ENCODE measurements at regions not wholly inside any gene's neighbourhood (a gene's known extent, or its start where the extent isn't known, plus 50 kb on each side); places are given as distances from the start of the nearest gene placed in this dataset.

GRCh38 chr1:199338760-199339159 is 688.8 kb upstream of the NR5A2 start:
- Histone ChIP-seq H3K4me2 (ENCODE audit: low read length) (no peak overlapping the region), H3K27me3 (ENCODE audit: low read depth, low read length) (no peaks in the 10 kb centered on the region), H3K4me3 (ENCODE audit: low read length) (no peak overlapping the region), H3K36me3 (replicated peaks; ENCODE audit: low read depth, low read length) (no peaks in the 10 kb centered on the region), H4K20me1 (ENCODE audit: insufficient read depth, low read length) (no peaks in the 10 kb centered on the region), H3K9ac (ENCODE audit: low read length) (no peak overlapping the region), H3K9me3 (ENCODE audit: insufficient read depth, low read length) (no peaks in the 10 kb centered on the region), H2AFZ (ENCODE audit: low read depth, low read length) (no peak overlapping the region), H3K4me1 (ENCODE audit: low read length) (no peaks in the 10 kb centered on the region), H3K27ac (ENCODE audit: low read length) (no peak overlapping the region), H3K79me2 (ENCODE audit: low read length) (no peaks in the 10 kb centered on the region)
- TF ChIP-seq CTCF (IDR thresholded peaks at IDR 0.05; ENCODE audit: low read depth, low read length) (no peak), EZH2phosphoT487 (IDR thresholded peaks at IDR 0.05; ENCODE audit: low read depth) (no peak)

GRCh38 chr1:199352351-199352750 is 675.2 kb upstream of the NR5A2 start:
- no peak overlapping the region; the same call in 1 of the 2 replicates for H3K9ac ChIP-seq (ENCODE audit: low read length)
- H3K4me1 ChIP-seq (ENCODE audit: low read length): peaks cover 13% of the 10 kb centered on the region
- H3K79me2 ChIP-seq (ENCODE audit: low read length): no peaks in the 10 kb centered on the region
- TF ChIP-seq EZH2phosphoT487 (IDR thresholded peaks at IDR 0.05; ENCODE audit: low read depth) (no peak), CTCF (IDR thresholded peaks at IDR 0.05; ENCODE audit: low read depth, low read length) (no peak)
- H3K4me3 ChIP-seq (ENCODE audit: low read length): peak overlapping the region; percentile 11
- H4K20me1 ChIP-seq (ENCODE audit: insufficient read depth, low read length): no peaks in the 10 kb centered on the region
- peak overlapping the region; percentile 57 for H3K4me2 ChIP-seq (ENCODE audit: low read length)
- peak overlapping the region; percentile 19 for H2AFZ ChIP-seq (ENCODE audit: low read depth, low read length)
- no peaks in the 10 kb centered on the region; the same call in 1 of the 2 replicates for H3K9me3 ChIP-seq (ENCODE audit: insufficient read depth, low read length)
- no peaks in the 10 kb centered on the region for H3K36me3 ChIP-seq (replicated peaks; ENCODE audit: low read depth, low read length)
- H3K27me3 ChIP-seq (ENCODE audit: low read depth, low read length): no peaks in the 10 kb centered on the region
- H3K27ac ChIP-seq (ENCODE audit: low read length): no peak overlapping the region

- no peaks in the 10 kb centered on the region for H3K79me2 ChIP-seq (ENCODE audit: low read length)
- peaks cover 13% of the 10 kb centered on the region for H3K4me1 ChIP-seq (ENCODE audit: low read length)
- no peak overlapping the region for H3K4me2 ChIP-seq (ENCODE audit: low read length)
- H4K20me1 ChIP-seq (ENCODE audit: insufficient read depth, low read length): no peaks in the 10 kb centered on the region
- H3K36me3 ChIP-seq (replicated peaks; ENCODE audit: low read depth, low read length): no peaks in the 10 kb centered on the region
- no peak overlapping the region for H2AFZ ChIP-seq (ENCODE audit: low read depth, low read length)
- no peaks in the 10 kb centered on the region for H3K27me3 ChIP-seq (ENCODE audit: low read depth, low read length)
- TF ChIP-seq EZH2phosphoT487 (IDR thresholded peaks at IDR 0.05; ENCODE audit: low read depth) (no peak), CTCF (IDR thresholded peaks at IDR 0.05; ENCODE audit: low read depth, low read length) (no peak)
- H3K9ac ChIP-seq (ENCODE audit: low read length): no peak overlapping the region
- H3K9me3 ChIP-seq (ENCODE audit: insufficient read depth, low read length): no peaks in the 10 kb centered on the region; the same call in 1 of the 2 replicates
- H3K4me3 ChIP-seq (ENCODE audit: low read length): no peak overlapping the region
- no peak overlapping the region for H3K27ac ChIP-seq (ENCODE audit: low read length)
These were observed 673.6 kb upstream of the NR5A2 start for GRCh38 chr1:199353906-199354305.

GRCh38 chr1:199356561-199356960 is 670.9 kb upstream of the NR5A2 start:
- peaks cover 12% of the 10 kb centered on the region for H3K4me1 ChIP-seq (ENCODE audit: low read length)
- H3K27ac ChIP-seq (ENCODE audit: low read length): no peak overlapping the region
- no peaks in the 10 kb centered on the region for H3K79me2 ChIP-seq (ENCODE audit: low read length)
- H3K9ac ChIP-seq (ENCODE audit: low read length): no peak overlapping the region
- TF ChIP-seq CTCF (IDR thresholded peaks at IDR 0.05; ENCODE audit: low read depth, low read length) (no peak), EZH2phosphoT487 (IDR thresholded peaks at IDR 0.05; ENCODE audit: low read depth) (no peak)
- H3K9me3 ChIP-seq (ENCODE audit: insufficient read depth, low read length): no peaks in the 10 kb centered on the region
- H3K4me3 ChIP-seq (ENCODE audit: low read length): no peak overlapping the region
- H3K36me3 ChIP-seq (replicated peaks; ENCODE audit: low read depth, low read length): no peaks in the 10 kb centered on the region
- no peaks in the 10 kb centered on the region for H4K20me1 ChIP-seq (ENCODE audit: insufficient read depth, low read length)
- no peak overlapping the region for H3K4me2 ChIP-seq (ENCODE audit: low read length)
- H3K27me3 ChIP-seq (ENCODE audit: low read depth, low read length): no peaks in the 10 kb centered on the region
- H2AFZ ChIP-seq (ENCODE audit: low read depth, low read length): no peak overlapping the region

Data from OCI-LY3 (cell line).